Gastrocnemius medialis (tissue), 4 donors: ENCODE measurements at regions not wholly inside any gene's neighbourhood (a gene's known extent, or its start where the extent isn't known, plus 50 kb on each side); places are given as distances from the start of the nearest gene placed in this dataset.

Source experiments
- ATAC-seq, 2 donors: fragments of 150-250 bp; one replicate each; pipeline ENCODE4 v1.9.1; 2016
- DNase-seq, 2 donors: peaks; one replicate each; pipeline ENCODE4 v3.0.0-alpha.2; 2019
- H3K27ac ChIP-seq, 4 donors: fragments of 200-600 bp; sonication (generic); 1 replicate in 1 of 4; 2 replicates in 3 of 4; pipeline ENCODE4 v1.5.1; 2016 to 2018; ENCODE audit warnings: mild to moderate bottlenecking in 2 of 4, moderate library complexity in 1 of 4
- H3K27me3 ChIP-seq, 3 donors: fragments of 200-600 bp; sonication (generic) in 2 of 3; 1 replicate in 1 of 3; 2 replicates in 2 of 3; pipeline versions ENCODE4 v1.5.1 to v1.6.0; 2016 to 2019; ENCODE audit warnings: mild to moderate bottlenecking in 1 of 3, moderate library complexity in 1 of 3
- H3K36me3 ChIP-seq, 2 donors: fragments of 200-600 bp; sonication (generic) in 1 of 2; one replicate each; pipeline ENCODE4 v1.5.1; 2017 to 2018
- H3K4me1 ChIP-seq, 2 donors: fragments of 200-600 bp; sonication (generic) in 1 of 2; one replicate each; pipeline ENCODE4 v1.5.1; 2016 to 2017; ENCODE audit warnings: mild to moderate bottlenecking in 2 of 2
- H3K4me3 ChIP-seq, 4 donors: fragments of 200-600 bp; sonication (generic) in 3 of 4; 1 replicate in 1 of 4; 2 replicates in 3 of 4; pipeline ENCODE4 v1.5.1; 2016 to 2019; ENCODE audit warnings: mild to moderate bottlenecking in 2 of 4
- H3K9me3 ChIP-seq, 3 donors: fragments of 200-600 bp; sonication (generic) in 2 of 3; 1 replicate in 1 of 3; 2 replicates in 2 of 3; pipeline ENCODE4 v1.5.1; 2016 to 2019
- CTCF ChIP-seq, 5 experiments: fragments of 450-650 bp in 3 of 5; fragments of 200-600 bp in 2 of 5; sonication (generic) in 2 of 5; IDR thresholded peaks in 4 of 5; conservative IDR thresholded peaks in 1 of 5; 1 replicate in 4 of 5; 2 replicates in 1 of 5; pipeline ENCODE4 v1.5.1; 2016 to 2019; ENCODE audit warnings: antibody characterized with exemption in 5 of 5, mild to moderate bottlenecking in 3 of 5, moderate library complexity in 3 of 5
- POLR2A ChIP-seq, 2 donors: fragments of 450-650 bp; IDR thresholded peaks; one replicate each; pipeline ENCODE4 v1.6.1; 2017; ENCODE audit warnings: antibody characterized with exemption in 2 of 2, mild to moderate bottlenecking in 2 of 2, moderate library complexity in 2 of 2
- in situ Hi-C, 4 donors: fragments of 200-750 bp; cut with MboI; loops; one replicate each; pipeline versions ENCODE4 v1.15.0 to v1.8.0; 2017; ENCODE audit warnings: low sequenced_read_pairs in 4 of 4
- intact Hi-C: fragments of 100-400 bp; cut with DNase I; formaldehyde crosslinking; loops from one replicate; pipeline ENCODE4 v1.15.1; 2023; ENCODE audit warnings: low total_unique reads

- in situ Hi-C loops, result no loop called here
- no peaks in the 10 kb centered on the region for H3K36me3 ChIP-seq
- intact Hi-C loops, result no loop called here
- no peak overlapping the region for H3K27ac ChIP-seq
- ATAC-seq (no peak), DNase-seq (no peak)
- no peaks in the 10 kb centered on the region for H3K9me3 ChIP-seq
- no peak overlapping the region for H3K4me3 ChIP-seq
- TF ChIP-seq POLR2A (IDR thresholded peaks at IDR 0.05) (no peak), CTCF (IDR thresholded peaks at IDR 0.05 in 4 of 5, conservative IDR thresholded peaks at IDR 0.05 in 1 of 5) (no peak)
- H3K4me1 ChIP-seq, result peaks cover 0 to 1% of the 10 kb centered on the region in 2 donors
- peaks cover 0 to 3% (median 0%) of the 10 kb centered on the region in 3 donors for H3K27me3 ChIP-seq
These were observed 57.0 kb upstream of the HDAC4 start for GRCh38 chr2:239457586-239458445.

- Histone ChIP-seq H3K27ac (no peak overlapping the region), H3K27me3 (peaks cover 0 to 3% (median 0%) of the 10 kb centered on the region in 3 donors), H3K4me3 (no peak overlapping the region), H3K36me3 (no peaks in the 10 kb centered on the region), H3K4me1 (no peaks in the 10 kb centered on the region), H3K9me3 (no peaks in the 10 kb centered on the region)
- intact Hi-C loops, result no loop called here
- DNase-seq (no peak), ATAC-seq (no peak)
- TF ChIP-seq POLR2A (IDR thresholded peaks at IDR 0.05) (no peak), CTCF (IDR thresholded peaks at IDR 0.05 in 4 of 5, conservative IDR thresholded peaks at IDR 0.05 in 1 of 5) (no peak)
- in situ Hi-C loops, result no loop called here
These were observed 56.1 kb upstream of the HDAC4 start for GRCh38 chr2:239456940-239457339.

- Histone ChIP-seq H3K4me3 (no peak overlapping the region), H3K36me3 (no peaks in the 10 kb centered on the region), H3K9me3 (no peaks in the 10 kb centered on the region), H3K27ac (no peak overlapping the region), H3K27me3 (peaks cover 0 to 3% (median 0%) of the 10 kb centered on the region in 3 donors), H3K4me1 (no peaks in the 10 kb centered on the region)
- ATAC-seq, result no peak
- in situ Hi-C loops (no loop called here), intact Hi-C loops (no loop called here)
- TF ChIP-seq POLR2A (IDR thresholded peaks at IDR 0.05) (no peak), CTCF (IDR thresholded peaks at IDR 0.05 in 4 of 5, conservative IDR thresholded peaks at IDR 0.05 in 1 of 5) (no peak)
- DNase-seq, result no peak
These were observed 54.8 kb upstream of the HDAC4 start for GRCh38 chr2:239455436-239456203.

GRCh38 chr2:239454507-239454906, 53.7 kb upstream of the HDAC4 start:
- no peak for ATAC-seq
- no peaks in the 10 kb centered on the region for H3K9me3 ChIP-seq
- peaks cover 0 to 3% (median 0%) of the 10 kb centered on the region in 3 donors for H3K27me3 ChIP-seq
- intact Hi-C loops (no loop called here), in situ Hi-C loops (no loop called here)
- H3K4me3 ChIP-seq, result no peak overlapping the region
- H3K36me3 ChIP-seq, result no peaks in the 10 kb centered on the region
- no peak overlapping the region for H3K27ac ChIP-seq
- TF ChIP-seq POLR2A (IDR thresholded peaks at IDR 0.05) (no peak), CTCF (IDR thresholded peaks at IDR 0.05 in 4 of 5, conservative IDR thresholded peaks at IDR 0.05 in 1 of 5) (no peak)
- no peak for DNase-seq
- H3K4me1 ChIP-seq, result no peaks in the 10 kb centered on the region
